ENCODE measurements at regions not wholly inside any gene's neighbourhood (a gene's known extent, or its start where the extent isn't known, plus 50 kb on each side); places are given as distances from the start of the nearest gene placed in this dataset.
"Not testable (repeated sequence)": the region's sequence is repeated elsewhere in the genome, so short reads cannot be mapped to it uniquely, and the experiment has no call there.

DNA sequence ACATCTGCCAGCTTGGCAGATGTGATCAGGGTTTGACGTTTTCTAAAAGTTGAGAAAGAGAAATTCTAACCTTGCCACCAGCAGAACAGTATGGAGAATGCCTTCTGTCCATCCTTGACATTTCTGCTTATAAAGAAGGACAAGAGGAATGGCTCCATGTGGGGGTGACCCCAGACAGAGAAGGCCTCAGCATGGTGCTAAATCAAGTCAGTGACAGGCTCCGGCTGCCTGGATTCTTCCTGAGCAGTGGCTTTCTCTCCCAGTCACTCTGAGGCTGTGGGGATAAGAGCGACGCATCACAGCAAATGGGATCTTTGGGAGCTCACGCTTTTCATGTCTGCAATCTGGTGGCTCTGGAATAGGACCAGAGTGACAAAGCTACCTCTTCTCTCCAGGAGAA lies 640.2 kb upstream of the CAMK1G start:
- DNase-seq (ENCODE audit: low read depth): no peak

DNA sequence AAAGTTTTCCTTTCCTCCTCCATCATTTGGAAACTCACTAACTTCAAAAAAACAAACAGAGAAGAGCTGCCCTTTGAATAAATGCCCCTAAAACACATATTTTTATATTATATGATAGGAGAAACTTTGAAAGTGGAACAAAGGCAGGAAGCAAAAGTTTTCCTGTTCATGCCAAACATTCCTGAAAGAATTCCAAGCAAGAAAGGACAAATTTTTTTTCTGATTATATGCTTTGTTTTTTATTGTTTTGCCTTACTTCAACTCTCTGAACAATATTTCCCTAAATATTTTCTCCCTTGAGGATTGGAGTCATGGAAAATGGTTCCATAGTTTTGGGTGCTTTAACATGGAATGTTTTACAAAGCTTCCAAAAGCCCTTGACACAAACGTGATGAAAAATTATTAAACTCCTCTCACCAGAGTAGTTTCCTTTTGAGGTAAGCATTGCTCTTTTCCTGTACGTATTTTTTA lies 638.5 kb upstream of the CAMK1G start:
- DNase-seq (ENCODE audit: low read depth): no peak

DNA sequence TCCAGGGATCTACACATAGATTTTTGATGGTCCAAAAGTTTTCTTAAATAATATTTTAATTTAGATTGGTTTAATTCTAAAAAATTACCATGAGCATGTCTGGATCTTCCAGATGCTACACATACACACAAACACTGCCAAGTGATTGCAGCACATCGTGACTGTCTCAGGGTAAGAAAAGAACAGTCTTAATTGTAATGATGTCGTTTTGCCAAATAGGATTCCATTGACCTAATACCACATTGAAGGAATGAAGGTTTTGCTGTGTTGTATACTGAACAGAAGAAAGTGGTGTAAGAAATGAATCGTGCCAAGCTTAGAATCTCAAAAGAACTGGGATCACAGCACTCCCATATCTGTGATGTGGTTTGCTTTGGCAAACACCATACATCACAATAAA lies 633.3 kb upstream of the CAMK1G start:
- DNase-seq (ENCODE audit: low read depth): no peak

DNA sequence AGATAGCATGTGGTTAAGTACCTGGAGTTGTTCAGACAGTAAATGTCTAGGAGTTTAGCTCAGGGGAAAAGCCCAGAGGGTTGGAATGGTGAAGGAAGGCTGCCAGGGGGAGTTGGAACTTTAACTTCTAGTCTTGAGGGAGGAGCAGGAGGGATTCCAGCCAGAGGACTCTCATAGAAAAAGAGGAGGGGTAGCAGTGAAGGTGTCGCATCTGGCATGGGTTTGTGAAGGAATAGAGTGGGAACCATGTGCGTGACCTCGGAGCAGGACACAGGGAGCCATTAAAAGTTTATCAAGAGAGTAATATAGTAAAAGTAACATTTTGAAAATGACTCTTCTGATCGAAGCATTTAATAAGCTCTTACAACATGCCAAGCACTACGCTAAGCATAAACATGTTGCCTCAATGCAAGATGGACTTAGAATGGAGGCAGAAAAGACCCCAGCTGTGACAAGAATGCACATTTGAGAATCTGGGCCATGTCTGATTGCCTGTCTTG lies 632.4 kb upstream of the CAMK1G start:
- DNase-seq (ENCODE audit: low read depth): no peak

DNA sequence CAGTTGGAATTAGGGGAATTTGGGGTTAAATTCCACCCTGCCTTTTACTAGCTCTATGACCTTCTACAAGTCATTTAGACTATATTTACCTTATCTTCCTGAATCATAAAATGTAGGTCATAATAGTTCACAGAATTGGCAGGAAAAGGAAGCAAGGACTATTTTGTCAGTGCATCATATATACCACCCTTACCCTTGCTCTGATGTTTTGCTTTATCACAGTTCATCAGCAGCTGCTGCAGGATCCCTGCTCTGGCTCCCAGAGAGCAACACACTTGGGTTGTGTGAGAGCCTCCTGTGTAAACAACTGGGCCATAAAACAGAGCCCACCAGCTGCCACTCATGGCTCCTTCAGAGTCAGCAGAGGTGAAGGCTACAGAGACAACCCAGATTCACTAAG lies 631.6 kb upstream of the CAMK1G start:
- DNase-seq (ENCODE audit: low read depth): no peak

DNA sequence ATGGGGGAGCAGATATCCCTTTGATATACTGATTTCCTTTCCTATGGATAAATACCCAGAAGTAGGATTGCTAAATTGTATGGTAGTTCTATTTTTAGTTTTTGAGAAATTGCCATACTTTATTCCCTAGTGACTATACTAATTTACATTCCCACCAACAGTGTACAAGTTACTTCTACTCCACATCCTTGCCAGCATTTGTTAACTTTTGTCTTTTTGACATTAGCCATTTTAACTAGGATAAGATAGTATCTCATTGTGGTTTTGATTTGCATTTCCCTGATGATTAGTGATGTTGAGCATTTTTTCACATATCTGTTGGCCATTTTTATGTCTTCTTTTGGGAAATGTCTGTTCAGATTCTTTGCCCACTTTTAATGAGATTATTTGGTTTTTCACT lies 620.6 kb upstream of the CAMK1G start:
- DNase-seq (ENCODE audit: low read depth): no peak

DNA sequence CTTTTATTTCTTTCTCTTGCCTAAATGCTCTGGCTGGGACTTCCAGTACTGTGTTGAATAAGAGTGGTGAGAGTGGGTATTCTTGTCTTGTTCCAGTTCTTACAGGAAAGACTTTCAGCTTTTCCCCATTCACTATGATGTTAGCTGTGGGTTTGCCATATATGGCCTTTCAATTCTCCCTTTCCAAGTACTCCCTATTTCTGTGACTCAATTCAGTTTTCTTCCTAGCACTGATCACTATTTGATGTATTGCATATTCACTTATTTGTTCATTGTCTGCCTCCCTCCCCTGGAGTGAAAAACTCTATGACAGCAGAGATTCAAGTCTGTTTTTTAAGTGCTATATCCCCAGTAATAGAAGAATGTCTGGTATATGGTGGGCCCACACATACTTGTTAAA lies 618.2 kb upstream of the CAMK1G start:
- DNase-seq (ENCODE audit: low read depth): no peak

DNA sequence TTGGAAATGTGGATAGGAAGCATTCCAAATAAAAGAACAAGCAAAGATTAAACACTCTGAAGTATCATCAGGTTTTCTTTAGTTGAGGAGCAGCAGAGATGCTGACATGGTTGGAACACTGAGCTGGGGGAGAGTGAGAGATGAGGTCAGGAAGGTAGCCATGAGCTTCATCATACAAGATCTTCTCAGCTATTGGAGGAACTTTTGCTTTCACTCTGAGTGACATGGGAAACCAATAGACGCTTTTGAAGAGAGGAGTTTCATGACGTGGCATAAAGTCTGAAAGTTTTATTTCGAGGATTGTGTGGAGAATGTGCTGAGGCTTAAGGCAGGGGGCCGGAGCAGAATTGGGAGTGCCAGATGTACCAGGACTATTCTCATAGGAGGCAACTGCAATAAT lies 616.2 kb upstream of the CAMK1G start:
- no peak for DNase-seq (ENCODE audit: low read depth)

DNA sequence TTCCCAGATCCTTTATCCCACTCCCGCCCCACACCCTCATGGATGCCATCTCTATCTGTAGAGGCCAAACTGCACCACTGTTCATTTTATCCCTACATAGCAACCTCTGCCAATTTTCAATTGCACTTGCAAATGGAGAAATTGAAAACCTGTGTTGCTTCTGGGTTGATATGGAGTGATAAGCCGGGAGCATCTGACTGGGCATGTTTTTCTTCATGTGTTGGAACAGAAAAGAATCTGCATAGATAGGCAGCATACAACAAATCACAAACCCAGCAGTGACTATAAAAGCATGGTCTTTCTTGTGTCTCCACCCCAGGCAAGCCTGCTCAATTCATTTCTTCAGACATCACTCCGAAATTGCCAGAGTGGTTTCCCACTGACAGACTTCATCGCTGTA lies 608.8 kb upstream of the CAMK1G start:
- DNase-seq (ENCODE audit: low read depth): no peak

DNA sequence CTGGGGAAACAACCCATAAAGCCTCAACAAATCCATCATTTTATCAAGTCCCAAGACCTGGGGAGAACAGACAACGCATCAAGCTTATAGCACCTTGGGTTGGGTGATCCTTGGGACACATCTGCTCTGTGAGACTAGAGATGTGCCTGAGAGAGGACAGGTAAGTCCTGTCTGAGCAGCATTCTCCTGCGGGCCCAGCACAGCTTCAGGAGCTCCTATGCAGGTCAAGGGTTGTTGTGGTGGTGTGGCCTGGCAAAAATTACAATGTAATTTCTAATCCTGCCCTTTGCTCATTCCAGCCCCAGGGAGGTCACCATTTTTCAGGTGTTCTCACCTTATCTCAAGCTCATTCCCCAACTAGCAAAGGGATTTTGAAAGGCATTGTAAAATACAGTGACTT lies 608.1 kb upstream of the CAMK1G start:
- DNase-seq (ENCODE audit: low read depth): no peak

DNA sequence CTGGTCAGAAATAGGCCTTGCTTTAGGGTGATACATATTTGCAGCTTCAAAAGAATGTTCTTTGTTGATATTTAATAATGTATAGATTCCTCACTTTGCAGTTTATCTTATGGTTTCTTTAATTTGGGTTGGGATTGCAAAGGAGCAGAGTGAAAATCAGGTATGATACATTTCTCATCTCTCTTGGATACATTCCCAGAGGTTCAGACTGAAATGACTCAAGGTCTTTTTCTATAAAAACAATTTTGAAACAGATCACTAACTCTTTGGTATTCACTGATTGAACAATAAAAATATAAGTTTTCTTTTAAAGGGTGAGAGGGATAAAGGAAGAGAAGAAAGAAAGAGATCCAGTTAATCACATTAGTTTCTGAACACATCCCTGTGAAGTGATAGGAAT lies 606.5 kb upstream of the CAMK1G start:
- DNase-seq (ENCODE audit: low read depth): no peak

DNA sequence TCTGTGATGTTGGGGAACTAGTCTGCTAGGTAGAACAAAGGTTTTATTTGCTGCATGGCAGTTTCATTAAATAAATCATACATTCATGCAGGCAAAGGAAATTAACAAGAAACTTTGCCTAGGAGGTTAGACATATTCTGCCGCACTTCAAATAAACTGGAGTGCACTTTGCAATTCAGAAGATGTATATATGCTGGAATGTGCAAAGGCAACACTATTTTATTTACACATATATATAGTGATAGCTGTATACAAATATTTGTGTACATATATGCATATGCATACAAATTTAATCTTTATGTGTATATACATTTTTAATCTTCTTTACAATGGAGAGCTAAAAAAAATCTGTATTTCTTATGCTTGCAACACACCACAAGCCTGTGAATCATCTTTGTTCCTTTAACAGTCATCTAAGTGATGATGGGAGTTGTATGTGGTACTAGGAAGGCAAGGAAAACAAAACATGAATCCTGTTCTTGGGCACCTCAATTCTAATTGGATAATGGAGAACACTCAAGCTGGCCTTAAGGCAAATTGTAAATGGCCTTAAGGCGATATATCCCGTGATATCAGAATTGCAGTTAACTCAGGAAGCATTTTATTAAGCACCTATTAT lies 605.8 kb upstream of the CAMK1G start:
- DNase-seq (ENCODE audit: low read depth): no peak

DNA sequence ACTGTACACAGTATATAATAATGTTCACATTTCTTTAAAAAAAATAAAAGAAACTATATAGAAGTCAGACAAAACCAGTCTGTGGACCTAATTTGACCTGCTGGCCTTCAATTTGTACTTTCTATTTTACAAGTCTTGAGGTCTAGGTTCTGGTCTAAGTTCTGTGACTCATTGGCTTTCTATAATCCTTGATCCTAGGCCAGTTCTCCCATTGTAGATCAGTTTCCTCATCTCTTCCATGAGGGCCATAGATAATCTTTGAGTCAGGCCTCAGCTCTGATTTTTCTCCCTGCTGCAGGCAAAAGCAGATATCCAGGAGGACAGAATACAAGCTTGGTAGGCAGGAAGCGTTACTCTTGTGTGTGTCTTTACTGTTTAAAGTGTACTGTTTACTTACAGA lies 603.7 kb upstream of the CAMK1G start:
- DNase-seq (ENCODE audit: low read depth): no peak

DNA sequence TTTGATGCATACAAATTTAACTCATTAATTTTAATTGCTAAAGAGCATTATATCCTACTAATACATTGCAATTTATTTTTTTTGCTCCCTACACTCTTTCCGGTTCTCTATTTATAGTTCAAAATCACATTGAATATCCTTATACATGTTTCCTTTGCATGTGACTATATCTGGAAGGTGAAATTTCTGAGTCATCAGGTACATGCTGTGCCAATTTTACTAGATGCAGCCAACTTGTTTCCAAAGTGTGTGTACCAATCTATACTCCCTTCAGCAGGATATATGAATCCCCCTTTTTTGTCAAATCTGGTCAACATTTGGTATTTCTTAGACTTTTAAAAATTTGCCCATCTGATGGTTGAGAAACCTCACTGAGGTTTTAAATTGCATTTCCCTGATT lies 602.9 kb upstream of the CAMK1G start:
- no peak for DNase-seq (ENCODE audit: low read depth)

DNA sequence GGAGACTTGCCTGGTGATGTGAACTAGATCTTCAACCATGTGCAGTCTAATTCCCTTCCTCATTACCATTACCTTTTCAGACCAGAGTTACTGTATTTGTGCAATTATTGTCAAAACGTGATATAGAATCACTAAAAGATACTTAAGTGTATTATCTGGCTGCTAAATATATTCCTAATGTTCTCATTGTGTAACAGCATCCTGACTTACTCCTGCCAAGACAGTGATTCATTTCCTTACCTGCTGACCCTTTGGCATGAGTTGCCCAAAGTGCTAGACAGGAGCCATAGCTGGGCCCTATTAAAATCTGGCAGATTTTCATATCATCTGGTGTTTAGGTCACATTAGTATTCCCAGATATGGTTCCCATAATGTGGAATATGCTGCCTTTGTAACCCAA lies 598.3 kb upstream of the CAMK1G start:
- DNase-seq (ENCODE audit: low read depth): no peak

DNA sequence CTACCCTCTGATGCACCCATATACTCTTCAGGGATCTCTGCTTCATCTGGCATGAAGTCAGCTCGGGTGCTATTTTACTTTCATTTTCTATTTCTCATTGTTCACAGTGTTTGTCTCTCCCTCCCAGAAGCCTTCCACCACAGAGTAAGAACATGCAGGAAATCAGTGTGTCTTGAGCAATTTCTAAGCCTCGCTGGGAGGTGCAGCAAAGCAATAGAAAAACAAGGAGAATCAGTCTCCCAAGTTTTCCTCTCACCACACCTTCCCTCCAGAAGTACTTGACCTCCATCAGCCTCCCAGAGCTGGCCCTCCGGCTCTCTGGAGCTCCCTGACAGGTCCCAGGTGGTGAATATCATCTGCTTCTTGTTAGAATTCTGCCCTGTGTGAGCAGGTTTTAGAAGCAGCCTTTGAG lies 594.7 kb upstream of the CAMK1G start:
- DNase-seq (ENCODE audit: low read depth): no peak

DNA sequence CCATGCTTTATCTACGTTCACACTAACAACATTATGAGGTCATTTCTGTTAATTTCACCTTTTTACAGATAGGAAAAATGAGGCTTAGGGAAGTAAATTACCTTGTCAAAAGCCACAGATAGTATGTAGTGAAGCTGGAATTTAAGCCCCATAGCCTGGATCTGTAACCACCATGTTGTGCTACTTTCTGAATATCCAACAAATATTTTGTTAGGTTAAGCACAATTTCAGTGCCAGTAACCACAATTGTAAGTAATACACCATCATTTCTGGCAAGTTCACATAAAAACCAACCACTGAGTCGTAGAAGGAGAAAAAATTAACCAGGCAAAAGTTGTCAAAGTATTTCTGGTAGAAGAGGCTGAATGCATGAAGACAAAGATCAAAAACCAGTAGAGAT lies 593.1 kb upstream of the CAMK1G start:
- no peak for DNase-seq (ENCODE audit: low read depth)

DNA sequence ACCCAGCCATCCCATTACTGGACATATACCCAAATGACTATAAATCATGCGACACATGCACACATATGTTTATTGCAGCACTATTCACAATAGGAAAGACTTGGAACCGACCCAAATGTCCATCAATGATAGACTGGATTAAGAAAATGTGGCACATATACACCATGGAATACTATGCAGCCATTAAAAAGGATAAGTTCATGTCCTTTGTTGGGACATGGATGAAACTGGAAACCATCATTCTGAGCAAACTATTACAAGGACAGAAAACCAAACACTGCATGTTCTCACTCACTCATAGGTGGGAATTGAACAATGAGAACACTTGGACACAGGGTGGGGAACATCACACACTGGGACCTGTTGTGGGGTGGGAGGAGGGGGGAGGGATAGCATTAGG lies 586.5 kb upstream of the CAMK1G start:
- not testable (repeated sequence) for DNase-seq (ENCODE audit: low read depth)

DNA sequence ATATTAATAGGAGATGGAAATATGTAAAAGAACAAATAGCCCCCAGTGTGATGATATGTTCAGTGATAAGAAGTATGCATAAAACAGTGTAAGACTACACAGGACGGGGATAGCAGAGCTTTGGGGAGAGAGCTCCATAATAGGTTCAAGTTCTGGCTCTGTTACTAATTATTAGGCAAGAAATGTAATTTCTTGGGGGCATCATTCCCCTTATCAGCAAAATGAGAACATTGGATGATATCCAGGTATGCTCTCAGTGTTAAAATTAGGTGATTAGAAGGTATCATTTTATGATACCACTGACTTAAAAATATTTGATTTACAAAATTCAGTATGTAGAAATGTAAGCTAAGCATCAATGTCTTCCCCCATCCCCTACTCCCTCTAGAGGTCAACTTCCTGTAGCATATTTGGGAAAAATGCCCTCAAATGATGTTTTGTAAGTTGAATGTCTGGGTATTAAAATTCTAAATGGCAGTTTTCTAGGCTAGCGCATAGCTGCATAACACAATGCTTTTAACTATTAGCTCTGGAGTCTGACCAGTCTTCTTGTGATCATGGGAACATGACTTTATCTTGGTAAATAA lies 585.7 kb upstream of the CAMK1G start:
- DNase-seq (ENCODE audit: low read depth): no peak

DNA sequence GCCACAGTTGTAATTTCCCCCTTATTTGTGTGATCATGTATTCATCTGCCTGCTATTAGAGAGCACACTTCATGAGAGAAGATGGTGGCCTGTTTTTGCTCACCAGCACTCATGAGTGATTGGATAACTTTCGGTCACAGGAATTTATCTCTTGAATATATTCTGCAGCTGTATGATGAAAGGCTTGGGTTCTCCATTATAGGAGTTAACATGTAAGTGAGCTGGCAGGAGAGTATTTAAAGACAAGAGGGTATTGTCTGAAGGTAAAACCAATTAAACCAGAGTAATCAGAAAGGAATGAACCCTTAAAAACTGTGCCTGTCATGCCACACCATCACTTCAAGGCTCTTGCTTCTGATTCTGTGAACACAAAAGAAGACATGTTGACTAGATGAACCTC lies 574.9 kb upstream of the CAMK1G start:
- no peak for DNase-seq (ENCODE audit: low read depth)

DNA sequence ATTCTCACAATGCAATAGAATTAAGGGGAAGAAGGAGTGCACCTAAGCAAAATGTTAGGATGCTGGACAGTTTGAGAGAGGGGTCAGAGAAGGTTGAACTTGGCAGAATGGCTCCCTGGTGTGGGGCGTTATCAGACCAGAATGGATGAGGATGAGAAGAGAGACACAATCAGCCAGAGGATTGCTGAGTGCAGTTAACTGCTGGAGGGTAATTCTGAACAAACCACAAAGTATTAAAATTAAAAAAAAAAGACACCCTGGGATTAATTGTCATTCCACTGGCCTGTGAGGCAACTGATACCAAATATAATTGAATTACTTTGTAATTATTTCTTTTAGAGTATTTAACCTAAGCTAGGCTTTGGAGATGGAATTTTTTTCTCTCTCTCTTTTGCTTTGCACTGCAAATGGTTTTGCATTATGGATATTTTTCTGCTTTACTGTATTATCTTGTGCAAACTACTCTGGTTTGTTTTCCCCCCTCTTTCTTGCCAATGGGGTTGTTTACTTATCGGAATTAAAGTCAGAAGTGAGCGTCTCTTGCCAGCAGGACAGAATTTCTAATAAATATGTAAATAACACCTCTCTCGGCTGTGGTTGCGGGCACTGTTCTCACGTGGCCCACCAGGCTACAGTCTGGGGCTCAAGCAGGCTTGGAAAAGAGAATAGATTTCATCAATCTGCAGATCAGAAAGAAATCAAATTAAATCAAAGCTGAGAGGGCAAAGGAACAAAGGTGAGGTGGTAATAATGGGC lies 572.9 kb upstream of the CAMK1G start:
- DNase-seq (ENCODE audit: low read depth): no peak

DNA sequence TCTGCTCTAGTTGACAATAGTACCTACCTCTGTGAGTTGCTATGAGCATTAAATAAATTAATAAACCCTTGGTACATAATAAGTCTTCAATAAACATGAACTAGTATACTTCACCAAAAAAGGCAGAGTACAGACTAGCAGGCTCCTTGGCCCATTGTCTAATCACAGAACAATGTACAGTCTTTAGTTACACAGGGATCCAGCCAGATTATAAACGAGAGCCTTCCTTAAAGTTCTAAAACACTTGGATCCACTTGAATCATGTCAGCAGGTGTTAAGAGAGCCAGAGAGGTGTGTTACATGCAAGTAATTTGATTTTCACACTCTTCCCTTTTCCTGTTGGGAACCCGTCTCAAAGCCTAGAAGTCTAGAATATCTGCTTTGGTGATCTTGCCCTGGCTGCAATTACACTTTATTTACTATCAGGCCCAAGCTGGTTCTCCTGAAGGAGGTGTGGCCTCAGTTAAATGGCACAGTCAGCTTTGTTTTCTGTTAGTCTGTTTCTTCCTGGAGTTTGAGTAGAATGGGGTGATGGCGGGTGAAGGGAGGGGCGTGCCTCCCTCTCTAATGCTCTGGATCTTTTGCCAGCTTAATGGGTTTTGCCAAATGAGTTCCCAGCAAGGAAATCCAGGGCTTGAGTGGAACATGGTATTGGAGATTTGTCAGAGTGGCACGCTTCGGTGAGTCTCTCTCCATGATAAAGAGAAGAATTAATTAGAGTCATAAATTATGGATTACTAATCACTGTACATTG lies 570.9 kb upstream of the CAMK1G start:
- no peak for DNase-seq (ENCODE audit: low read depth)

DNA sequence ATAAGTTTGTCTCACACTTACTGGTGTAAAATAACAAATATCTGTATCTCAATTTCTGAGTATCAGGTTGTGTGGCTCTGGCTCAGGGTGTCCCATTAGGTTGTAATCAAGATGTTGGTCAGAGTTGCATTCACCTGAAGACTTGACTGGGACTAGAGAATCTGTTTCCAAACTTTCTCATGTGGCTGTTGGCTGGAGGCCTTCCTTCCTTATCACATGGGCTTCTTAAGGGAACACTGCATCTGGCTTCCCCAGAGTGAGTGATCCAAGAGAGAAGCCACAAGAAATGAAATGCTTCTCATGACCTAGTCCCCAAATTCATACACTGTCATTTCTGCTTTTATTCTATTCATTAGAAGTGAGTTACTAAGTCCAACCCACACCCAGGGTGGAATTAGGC lies 568.4 kb upstream of the CAMK1G start:
- DNase-seq (ENCODE audit: low read depth): no peak
